ENCODE measurements at regions not wholly inside any gene's neighbourhood (a gene's known extent, or its start where the extent isn't known, plus 50 kb on each side); places are given as distances from the start of the nearest gene placed in this dataset.

GRCh38 chr12:3990501-3991280 is 117.5 kb upstream of the PARP11 start:
- TF ChIP-seq POLR2A (IDR thresholded peaks at IDR 0.05) = no peak
- no peak for TF ChIP-seq CTCF (IDR thresholded peaks at IDR 0.05)
